Activated T-helper 2 cell treated with anti-CD3 and anti-CD28 coated beads, Interferon-gamma antibody, Interleukin-2, Interleukin-4, amounts not matched to agents 10 μg/mL and 5 μg/mL and 100 μg/mL, durations not matched to agents 14 hours and 24 hours and 36 hours (primary cell): ENCODE measurements at regions not wholly inside any gene's neighbourhood (a gene's known extent, or its start where the extent isn't known, plus 50 kb on each side); places are given as distances from the start of the nearest gene placed in this dataset.

ENCODE experiments used
- DNase-seq: peaks from one replicate; pipeline ENCODE4 v3.0.0; 2021; ENCODE audit warnings: low spot score
- H3K27ac Mint-ChIP-seq: one replicate; pipeline ENCODE4 v1.8.0; 2021; ENCODE audit warnings: mixed read lengths
- H3K27me3 Mint-ChIP-seq: one replicate; pipeline ENCODE4 v1.8.0; 2021; ENCODE audit warnings: low read depth, mixed read lengths
- H3K36me3 Mint-ChIP-seq: one replicate; pipeline ENCODE4 v1.8.0; 2021; ENCODE audit warnings: low read depth, mixed read lengths
- H3K4me1 Mint-ChIP-seq: one replicate; pipeline ENCODE4 v1.8.0; 2021; ENCODE audit warnings: low read depth, mixed read lengths
- H3K4me3 Mint-ChIP-seq: one replicate; pipeline ENCODE4 v1.8.0; 2021; ENCODE audit warnings: low read depth, mild to moderate bottlenecking, moderate library complexity, mixed read lengths
- H3K9me3 Mint-ChIP-seq: one replicate; pipeline ENCODE4 v1.8.0; 2021; ENCODE audit warnings: mixed read lengths
- intact Hi-C: fragments of 100-400 bp; cut with micrococcal nuclease; formaldehyde crosslinking; loops from one replicate; pipeline ENCODE4 v1.15.1; 2023

DNA sequence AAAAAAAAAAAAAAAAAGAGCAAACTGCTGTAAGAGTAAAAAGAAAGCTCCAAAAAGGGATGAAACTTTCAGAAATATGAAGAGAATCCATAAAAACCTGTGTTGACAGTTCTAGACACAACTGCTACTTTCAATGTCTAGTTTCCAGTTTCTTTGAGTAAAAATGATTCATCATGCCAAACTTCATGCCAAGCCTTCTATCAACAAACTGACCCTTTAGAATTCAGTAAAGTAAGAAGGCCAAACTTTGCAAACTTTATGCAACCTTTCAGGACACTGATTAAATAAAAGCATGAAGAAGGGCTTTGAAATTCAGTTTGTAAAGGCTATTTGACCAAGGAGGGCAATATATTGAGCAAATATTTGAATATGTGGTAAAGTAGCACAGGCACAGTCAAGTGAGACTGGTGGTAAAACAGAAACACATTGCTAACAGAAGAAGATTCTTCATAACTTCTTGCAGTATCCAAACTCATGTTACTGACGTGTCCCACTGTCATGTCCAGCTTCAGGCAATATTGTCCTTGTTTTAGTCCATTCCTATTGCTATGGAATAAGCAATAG is 56.3 kb upstream of the CFAP20DC start:
- Mint-ChIP-seq H3K9me3 (no peaks in the 10 kb centered on the region), H3K4me1 (no peaks in the 10 kb centered on the region), H3K4me3 (no peak overlapping the region), H3K27ac (no peak overlapping the region), H3K36me3 (no peaks in the 10 kb centered on the region), H3K27me3 (no peaks in the 10 kb centered on the region)
- intact Hi-C loops: no loop called here
- DNase-seq: no peak

DNA sequence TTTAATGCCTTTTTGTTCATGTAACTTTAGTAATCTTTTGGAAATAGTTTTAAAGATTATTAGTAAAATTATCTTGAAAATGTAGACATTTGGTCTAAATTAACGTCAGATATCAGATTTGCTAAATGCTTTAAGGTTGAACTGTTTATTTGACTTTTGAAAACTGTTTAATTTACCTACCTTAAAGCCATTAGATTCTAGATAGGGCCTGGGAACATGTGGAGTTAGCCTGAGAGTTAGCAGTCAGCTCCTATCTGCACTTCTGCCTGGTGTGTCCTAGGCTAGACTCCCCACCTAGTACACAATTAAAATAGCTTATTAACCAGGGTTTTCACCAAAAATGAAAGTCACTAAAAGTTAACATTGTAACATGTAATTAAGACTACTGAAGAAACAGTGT is 53.7 kb upstream of the CFAP20DC start:
- DNase-seq: no peak
- intact Hi-C loops: no loop called here
- no peaks in the 10 kb centered on the region for H3K27me3 Mint-ChIP-seq
- H3K27ac Mint-ChIP-seq: no peak overlapping the region
- H3K36me3 Mint-ChIP-seq: no peaks in the 10 kb centered on the region
- H3K9me3 Mint-ChIP-seq: no peaks in the 10 kb centered on the region
- no peaks in the 10 kb centered on the region for H3K4me1 Mint-ChIP-seq
- H3K4me3 Mint-ChIP-seq: no peak overlapping the region

DNA sequence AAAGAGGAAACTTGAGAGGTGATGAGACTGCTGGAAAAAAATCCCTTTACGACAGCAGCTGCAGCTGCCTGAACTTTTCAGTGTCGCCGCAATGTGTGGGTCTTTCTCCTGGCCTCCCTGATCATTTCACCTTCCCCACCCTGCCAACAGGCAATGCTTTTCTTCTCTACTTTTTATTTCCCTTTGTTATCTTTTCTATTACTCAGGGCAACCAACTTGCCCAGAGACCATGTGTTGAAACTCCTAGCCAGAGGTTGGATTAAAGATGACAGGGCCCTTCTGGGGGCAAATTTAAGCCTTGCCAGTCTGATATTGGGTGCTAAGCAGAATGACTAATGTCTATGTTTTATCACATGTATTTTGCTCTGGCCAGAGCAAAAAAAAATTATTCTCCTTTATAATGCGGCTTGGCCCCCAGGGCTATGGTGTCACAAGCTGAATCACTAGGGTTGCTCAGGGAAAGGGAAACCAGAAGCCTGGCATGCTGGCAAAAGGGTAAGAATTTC is 51.5 kb upstream of the CFAP20DC start:
- Mint-ChIP-seq H3K27me3 (peaks cover 2% of the 10 kb centered on the region), H3K9me3 (no peaks in the 10 kb centered on the region), H3K36me3 (no peaks in the 10 kb centered on the region), H3K27ac (no peak overlapping the region), H3K4me3 (no peak overlapping the region), H3K4me1 (no peaks in the 10 kb centered on the region)
- DNase-seq: no peak
- intact Hi-C loops: no loop called here
